ENCODE measurements at regions not wholly inside any gene's neighbourhood (a gene's known extent, or its start where the extent isn't known, plus 50 kb on each side); places are given as distances from the start of the nearest gene placed in this dataset.

DNA sequence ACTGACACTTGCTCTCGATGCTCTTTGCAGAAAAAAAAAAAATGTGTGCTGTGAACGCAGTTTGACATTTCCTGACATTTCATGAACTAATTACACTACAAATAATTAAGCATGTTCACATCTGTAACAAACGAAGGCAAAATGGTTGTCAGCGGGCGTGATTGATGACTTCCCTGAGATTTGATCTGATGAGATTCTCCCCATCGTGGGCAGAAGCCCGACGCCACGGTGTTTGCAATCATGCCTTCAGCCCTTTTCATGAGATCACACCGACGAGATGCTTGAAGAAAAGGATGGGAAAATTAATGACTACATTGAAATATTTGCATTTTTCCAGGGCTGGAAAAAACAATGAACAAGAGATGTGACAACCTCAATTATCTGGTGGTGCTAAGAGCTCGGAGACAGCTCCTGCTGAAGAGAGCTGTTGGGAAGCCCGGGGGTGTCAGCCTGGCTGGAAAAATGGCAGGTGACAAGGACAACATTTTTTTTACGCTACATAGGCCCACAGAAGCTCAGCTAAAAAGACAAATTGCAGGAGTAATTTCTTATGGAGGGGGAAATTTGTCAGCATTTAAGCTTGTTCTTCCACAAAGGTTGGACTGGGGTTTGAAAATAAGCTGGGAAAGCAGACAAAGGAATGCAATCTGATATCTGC is 259.4 kb upstream of the IRX3 start:
- no peak for DNase-seq
- Mint-ChIP-seq H3K4me3 (no peak overlapping the region), H3K27me3 (peaks cover 5% of the 10 kb centered on the region), H3K27ac (no peak overlapping the region), H3K4me1 (no peaks in the 10 kb centered on the region), H3K36me3 (no peaks in the 10 kb centered on the region), H3K9me3 (no peaks in the 10 kb centered on the region)
- CTCF ChIA-PET, result no interaction called here

DNA sequence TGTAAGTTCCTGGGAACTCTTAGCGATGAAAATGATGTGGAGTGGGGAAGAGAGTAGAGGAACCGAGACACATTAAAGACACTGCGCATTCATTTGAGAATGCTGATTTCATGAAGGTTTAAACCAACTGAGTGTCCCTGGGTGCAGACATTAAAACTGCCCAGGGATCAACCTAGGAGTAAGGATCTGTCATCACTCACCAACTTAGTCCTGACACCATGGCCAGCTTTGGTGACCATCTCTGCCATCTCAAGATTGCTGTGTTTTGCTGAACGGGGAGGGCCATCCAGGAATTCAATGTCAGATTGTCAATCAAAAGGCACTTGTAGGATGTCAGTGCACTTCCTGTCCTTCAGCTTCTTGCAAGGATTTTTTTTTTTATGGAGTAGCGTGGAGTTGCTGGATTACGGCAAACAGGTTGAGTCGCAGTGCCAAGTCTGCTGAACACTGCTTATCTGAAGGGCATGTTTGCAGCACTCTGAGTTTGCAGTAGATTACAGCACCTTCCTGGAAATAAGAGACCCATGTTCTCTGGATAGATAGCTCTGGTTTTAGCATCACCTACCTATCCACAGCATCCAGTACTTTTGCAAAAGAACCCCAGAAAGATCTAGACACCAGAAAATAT is 258.1 kb upstream of the IRX3 start:
- CTCF ChIA-PET, result no interaction called here
- no peak overlapping the region for H3K27ac Mint-ChIP-seq
- H3K4me1 Mint-ChIP-seq, result no peaks in the 10 kb centered on the region
- no peak for DNase-seq
- no peaks in the 10 kb centered on the region for H3K36me3 Mint-ChIP-seq
- H3K27me3 Mint-ChIP-seq, result peaks cover 5% of the 10 kb centered on the region
- no peaks in the 10 kb centered on the region for H3K9me3 Mint-ChIP-seq
- H3K4me3 Mint-ChIP-seq, result no peak overlapping the region

DNA sequence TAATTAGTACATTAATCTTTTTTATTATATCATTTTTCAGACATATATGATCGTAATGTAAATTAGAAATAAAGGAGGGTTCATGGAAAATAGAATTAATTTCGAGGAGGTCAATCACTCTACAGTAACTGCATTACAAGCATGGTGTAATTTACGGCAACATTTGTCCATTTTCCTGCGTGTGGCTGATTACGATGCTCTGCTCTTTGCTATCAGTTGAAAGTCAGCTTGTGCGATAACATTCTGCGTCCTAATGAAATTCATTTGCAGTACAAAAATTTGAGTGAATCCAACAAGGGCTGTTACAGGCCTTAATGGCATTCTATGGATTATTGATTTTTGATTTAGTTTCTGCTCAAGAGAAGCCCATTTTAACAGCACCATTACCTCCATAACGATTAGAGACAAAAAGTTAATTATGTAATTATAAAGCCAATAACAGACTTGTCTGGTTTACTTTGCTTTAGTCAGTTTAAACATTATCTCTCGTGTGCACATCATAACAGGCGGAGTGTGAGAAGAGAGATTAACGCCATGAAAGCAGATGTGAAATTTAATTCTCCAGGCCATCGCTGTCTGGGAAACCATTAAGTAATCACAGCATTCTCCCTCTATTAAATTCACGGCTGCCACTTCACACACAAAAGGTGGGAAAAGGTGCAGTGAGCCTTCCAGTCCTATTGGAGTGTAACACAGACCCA is 256.4 kb upstream of the IRX3 start:
- no peak for DNase-seq
- Mint-ChIP-seq H3K36me3 (no peaks in the 10 kb centered on the region), H3K9me3 (no peaks in the 10 kb centered on the region), H3K27ac (no peak overlapping the region), H3K27me3 (peaks cover 5% of the 10 kb centered on the region), H3K4me1 (no peaks in the 10 kb centered on the region), H3K4me3 (no peak overlapping the region)
- CTCF ChIA-PET, result no interaction called here

DNA sequence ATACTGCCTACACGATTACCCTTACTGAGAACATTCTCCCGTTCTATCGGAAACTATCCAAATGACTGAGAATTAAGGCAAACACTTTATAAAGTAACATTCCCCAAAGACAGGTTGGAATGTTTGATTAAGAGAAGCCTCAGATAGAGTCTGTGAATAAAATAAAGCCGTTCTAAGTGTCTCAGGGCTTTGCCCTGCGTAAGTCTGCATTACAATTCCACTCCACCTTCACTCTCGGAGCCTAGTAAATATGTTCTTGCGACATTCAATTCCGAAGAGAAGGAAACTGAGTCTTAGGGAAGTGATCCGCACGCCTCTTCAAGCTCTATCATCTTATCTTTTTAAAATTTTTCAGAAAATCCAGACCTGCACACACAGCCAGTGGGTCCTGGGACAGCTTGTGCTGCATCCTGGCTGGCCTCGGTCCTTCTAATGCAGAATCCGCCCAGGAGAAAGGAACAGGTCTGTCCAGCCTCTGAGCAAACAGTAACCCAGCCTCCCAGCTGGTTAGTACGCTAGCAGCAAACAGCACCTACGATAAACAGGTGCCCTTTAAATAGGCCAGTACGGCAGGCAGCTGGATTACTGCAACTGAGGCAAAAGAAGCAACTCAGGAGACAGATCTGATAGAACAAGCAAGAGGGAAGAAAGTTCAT is 254.1 kb upstream of the IRX3 start:
- no peaks in the 10 kb centered on the region for H3K4me1 Mint-ChIP-seq
- H3K36me3 Mint-ChIP-seq, result no peaks in the 10 kb centered on the region
- H3K27me3 Mint-ChIP-seq, result no peaks in the 10 kb centered on the region
- no peak for DNase-seq
- H3K27ac Mint-ChIP-seq, result no peak overlapping the region
- no peak overlapping the region for H3K4me3 Mint-ChIP-seq
- CTCF ChIA-PET, result no interaction called here
- H3K9me3 Mint-ChIP-seq, result no peaks in the 10 kb centered on the region

DNA sequence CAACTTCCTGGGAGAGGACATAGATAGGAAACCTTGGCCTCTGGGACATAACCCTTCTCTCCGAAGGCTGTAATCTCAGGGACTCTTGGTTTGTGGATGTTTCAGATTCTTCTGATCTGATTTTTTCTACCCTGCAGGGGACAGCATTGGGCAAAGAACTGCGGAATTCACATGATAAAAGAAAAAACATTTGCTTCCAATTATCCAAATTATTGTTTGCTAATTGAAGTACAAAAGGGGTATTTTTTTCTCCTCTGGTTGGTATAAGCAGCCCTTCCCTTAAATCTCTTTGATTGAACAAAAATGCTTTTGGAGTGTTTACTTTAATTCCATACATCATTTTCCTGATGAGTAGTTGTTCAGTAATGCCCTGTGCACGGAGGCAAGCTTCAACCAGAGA is 251.7 kb upstream of the IRX3 start:
- H3K27ac Mint-ChIP-seq, result no peak overlapping the region
- H3K9me3 Mint-ChIP-seq, result no peaks in the 10 kb centered on the region
- no peak for DNase-seq
- H3K4me3 Mint-ChIP-seq, result no peak overlapping the region
- H3K4me1 Mint-ChIP-seq, result no peaks in the 10 kb centered on the region
- CTCF ChIA-PET, result no interaction called here
- H3K36me3 Mint-ChIP-seq, result no peaks in the 10 kb centered on the region
- no peaks in the 10 kb centered on the region for H3K27me3 Mint-ChIP-seq

DNA sequence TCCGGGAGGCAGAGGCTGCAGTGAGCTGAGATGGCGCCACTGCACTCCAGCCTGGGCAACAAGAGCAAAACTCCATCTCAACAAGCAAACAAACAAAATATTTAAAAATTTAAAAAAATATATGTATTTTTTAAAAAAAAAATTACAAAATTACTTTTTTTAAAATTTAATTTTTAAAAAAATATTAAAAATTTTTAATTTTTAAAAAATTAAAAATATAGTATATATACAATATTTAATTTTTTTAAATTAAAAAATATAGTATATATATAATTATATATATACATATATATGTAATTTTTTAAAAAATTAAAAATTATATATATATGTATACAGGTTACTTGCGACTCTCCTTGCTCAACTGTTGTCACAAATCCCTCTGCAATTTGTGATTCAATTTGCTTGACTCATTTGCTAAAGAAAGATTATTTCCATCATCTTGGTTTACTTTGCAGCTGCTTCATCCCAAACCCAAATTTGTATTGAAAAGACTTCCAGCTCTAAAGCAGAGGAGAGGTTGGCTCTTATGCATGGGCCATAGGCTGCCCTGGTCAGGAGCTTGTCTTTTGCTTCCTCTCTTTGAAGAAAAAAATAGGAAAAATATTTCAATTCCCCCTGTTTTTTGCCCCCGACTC is 247.4 kb upstream of the IRX3 start:
- Mint-ChIP-seq H3K9me3 (no peaks in the 10 kb centered on the region), H3K4me3 (no peak overlapping the region), H3K27me3 (no peaks in the 10 kb centered on the region), H3K27ac (no peak overlapping the region), H3K36me3 (no peaks in the 10 kb centered on the region), H3K4me1 (no peaks in the 10 kb centered on the region)
- CTCF ChIA-PET, result no interaction called here
- no peak for DNase-seq

DNA sequence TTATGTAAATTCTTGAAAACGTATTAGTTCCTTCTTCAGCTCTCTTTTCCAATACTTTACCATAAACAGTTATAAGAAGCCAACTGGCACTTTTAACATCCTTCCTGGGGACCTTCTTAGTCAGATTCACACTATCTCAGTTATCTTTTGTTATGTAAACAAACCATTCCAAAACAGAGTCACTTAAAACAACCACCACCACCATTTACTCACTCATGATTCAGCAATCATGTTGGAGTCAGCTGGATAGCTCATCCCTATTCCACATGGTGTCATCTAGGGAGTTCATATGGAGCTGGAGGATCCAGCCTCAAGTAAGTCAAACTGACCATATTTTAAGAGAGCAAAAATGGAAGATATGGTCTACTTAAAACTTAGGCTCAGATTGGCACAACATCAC is 240.3 kb upstream of the IRX3 start:
- H3K4me3 Mint-ChIP-seq, result no peak overlapping the region

DNA sequence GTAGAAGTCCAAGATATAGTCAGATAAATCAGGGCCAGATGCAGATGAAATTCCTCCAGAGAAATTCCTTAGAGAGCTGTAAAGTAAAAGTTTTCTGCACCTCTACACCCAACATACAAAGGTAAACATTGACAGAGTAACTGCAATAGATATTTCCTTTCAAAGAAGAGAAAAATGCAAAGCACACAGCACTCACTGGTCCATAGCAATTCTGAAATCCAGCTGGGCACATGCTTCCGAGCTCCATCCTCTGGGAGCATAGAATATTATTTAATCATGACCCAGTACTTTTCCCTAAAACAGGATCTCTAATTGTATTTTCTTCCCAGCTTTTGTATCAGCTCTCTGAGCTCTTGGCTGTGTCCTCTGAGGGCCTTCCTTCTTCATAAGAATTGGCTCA is 239.5 kb upstream of the IRX3 start:
- no peaks in the 10 kb centered on the region for H3K36me3 Mint-ChIP-seq
- CTCF ChIA-PET, result no interaction called here
- no peak for DNase-seq
- no peak overlapping the region for H3K27ac Mint-ChIP-seq
- no peaks in the 10 kb centered on the region for H3K4me1 Mint-ChIP-seq
- peaks cover 7% of the 10 kb centered on the region for H3K9me3 Mint-ChIP-seq
- H3K4me3 Mint-ChIP-seq, result no peak overlapping the region
- H3K27me3 Mint-ChIP-seq, result no peaks in the 10 kb centered on the region

More for the DNA sequence above, 240.3 kb upstream of the IRX3 start:
- Mint-ChIP-seq H3K4me1 (no peaks in the 10 kb centered on the region), H3K9me3 (peaks cover 7% of the 10 kb centered on the region), H3K27me3 (no peaks in the 10 kb centered on the region), H3K27ac (no peak overlapping the region), H3K36me3 (no peaks in the 10 kb centered on the region)
- DNase-seq, result no peak
- CTCF ChIA-PET, result no interaction called here

DNA sequence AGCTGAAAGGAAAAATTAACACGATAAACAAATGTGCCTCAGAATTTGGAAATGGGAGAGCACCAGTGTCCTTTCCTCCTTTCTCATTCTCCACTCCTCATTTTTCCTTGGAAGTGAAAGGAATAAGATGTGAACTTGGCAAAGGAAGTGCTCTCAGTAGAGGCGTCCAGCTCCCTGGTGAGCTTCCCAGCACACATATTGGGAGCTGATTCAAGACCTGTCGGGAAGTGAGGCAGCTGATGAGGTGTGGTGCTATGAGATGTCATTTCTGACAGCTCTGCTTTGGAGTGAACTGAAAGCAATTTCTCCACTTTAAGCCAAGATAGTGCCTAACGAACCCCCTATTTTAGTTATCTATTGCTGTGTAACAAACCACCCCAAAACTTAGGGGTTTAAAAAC is 238.5 kb upstream of the IRX3 start:
- H3K4me3 Mint-ChIP-seq, result no peak overlapping the region
- CTCF ChIA-PET, result no interaction called here
- no peaks in the 10 kb centered on the region for H3K27me3 Mint-ChIP-seq
- no peaks in the 10 kb centered on the region for H3K4me1 Mint-ChIP-seq
- H3K27ac Mint-ChIP-seq, result no peak overlapping the region
- no peak for DNase-seq
- peaks cover 7% of the 10 kb centered on the region for H3K9me3 Mint-ChIP-seq
- no peaks in the 10 kb centered on the region for H3K36me3 Mint-ChIP-seq

DNA sequence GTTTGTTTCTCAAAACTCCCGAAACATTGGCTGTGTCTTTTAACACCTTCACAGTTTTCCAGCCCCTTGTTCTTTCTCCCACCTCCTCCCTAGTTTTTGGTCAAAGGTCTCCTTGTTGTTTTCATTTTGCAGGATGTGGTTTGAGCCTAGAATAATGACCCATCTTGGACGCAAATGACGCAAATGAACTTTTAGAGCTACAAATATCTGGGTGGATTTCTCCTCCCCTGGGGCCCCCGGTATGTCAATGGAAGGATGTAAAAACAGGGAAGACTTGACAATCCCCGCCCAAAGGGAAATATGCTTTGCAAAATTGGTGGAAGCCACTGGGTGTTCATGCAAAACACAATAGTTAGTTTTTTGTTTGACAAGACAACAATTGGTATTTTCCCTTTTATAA is 236.0 kb upstream of the IRX3 start:
- H3K36me3 Mint-ChIP-seq, result no peaks in the 10 kb centered on the region

DNA sequence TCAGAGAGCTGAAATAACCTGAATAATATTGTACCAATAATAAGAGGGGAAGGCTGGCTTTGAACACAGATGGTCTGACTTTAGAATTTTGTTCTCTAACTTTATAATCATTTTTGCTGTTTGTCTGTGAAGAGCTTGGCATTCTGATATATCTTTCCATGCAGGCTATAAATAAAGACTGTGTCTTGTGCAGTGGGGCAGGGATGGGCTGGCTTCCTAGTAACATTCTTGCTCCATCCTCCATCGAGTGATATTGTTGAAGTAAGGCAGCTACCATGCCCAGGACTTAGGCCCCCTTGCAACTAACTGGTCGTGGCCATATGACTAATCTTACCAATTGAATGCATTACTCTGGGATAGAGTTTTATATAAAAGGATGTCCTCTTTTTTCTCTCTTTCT is 234.7 kb upstream of the IRX3 start:
- CTCF ChIA-PET, result no interaction called here
- Mint-ChIP-seq H3K4me3 (no peak overlapping the region), H3K4me1 (no peaks in the 10 kb centered on the region), H3K36me3 (no peaks in the 10 kb centered on the region), H3K27me3 (no peaks in the 10 kb centered on the region), H3K27ac (no peak overlapping the region), H3K9me3 (peaks cover 7% of the 10 kb centered on the region)
- no peak for DNase-seq

More for the DNA sequence above, 236.0 kb upstream of the IRX3 start:
- Mint-ChIP-seq H3K27ac (no peak overlapping the region), H3K9me3 (peaks cover 7% of the 10 kb centered on the region), H3K4me1 (no peaks in the 10 kb centered on the region), H3K4me3 (no peak overlapping the region), H3K27me3 (no peaks in the 10 kb centered on the region)
- CTCF ChIA-PET, result no interaction called here
- DNase-seq, result no peak

DNA sequence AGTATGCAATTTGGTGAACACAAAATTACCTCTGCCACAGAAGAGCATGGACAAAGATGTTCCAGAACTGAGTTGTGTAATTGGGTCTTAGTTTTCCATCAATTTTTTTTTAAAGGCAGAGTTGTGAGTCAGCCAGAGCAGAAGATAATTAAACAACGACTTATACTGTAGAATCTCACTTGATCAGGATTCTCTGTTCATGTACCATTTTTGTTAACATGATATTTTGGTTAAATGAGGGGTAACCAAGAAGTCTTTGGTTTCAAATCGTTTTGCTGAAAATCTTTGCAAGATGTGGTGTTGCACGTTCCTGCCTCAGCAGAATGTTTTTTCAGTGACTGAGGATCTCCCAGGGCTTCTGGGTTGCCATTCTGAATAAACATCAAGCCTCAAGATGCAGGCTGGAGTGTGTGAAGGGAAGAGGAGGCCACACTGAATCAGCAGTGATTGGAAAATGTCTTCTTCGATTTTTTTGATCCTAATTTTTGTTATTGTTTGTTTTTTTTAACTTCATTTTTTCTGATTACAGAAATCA is 232.6 kb upstream of the IRX3 start:
- no peak overlapping the region for H3K27ac Mint-ChIP-seq
- H3K4me1 Mint-ChIP-seq, result no peaks in the 10 kb centered on the region
- CTCF ChIA-PET, result no interaction called here
- no peaks in the 10 kb centered on the region for H3K27me3 Mint-ChIP-seq
- H3K36me3 Mint-ChIP-seq, result no peaks in the 10 kb centered on the region
- H3K4me3 Mint-ChIP-seq, result no peak overlapping the region
- no peak for DNase-seq
- peaks cover 3% of the 10 kb centered on the region for H3K9me3 Mint-ChIP-seq

DNA sequence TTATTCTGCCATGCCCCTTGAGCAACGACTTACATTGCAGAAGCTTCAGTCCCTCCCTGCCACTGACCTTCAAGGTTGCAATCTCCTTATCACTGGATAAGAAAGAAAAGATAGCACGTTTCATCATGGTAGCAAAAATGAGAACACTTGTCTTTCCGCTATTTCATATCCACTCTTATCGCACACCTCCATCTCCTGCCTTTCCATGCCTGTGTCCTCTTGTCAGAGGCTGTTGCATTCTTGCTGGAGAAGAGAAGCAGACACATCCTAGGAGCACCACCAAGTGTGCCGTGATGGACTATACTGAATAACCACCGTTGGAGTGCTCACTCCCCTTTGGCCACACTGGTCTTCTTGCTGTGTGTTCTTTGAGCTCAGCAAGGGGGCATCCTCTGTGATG is 230.6 kb upstream of the IRX3 start:
- H3K9me3 Mint-ChIP-seq, result peaks cover 3% of the 10 kb centered on the region
- H3K36me3 Mint-ChIP-seq, result no peaks in the 10 kb centered on the region
- no peaks in the 10 kb centered on the region for H3K27me3 Mint-ChIP-seq
- no peaks in the 10 kb centered on the region for H3K4me1 Mint-ChIP-seq
- CTCF ChIA-PET, result no interaction called here
- H3K27ac Mint-ChIP-seq, result no peak overlapping the region
- no peak for DNase-seq
- H3K4me3 Mint-ChIP-seq, result no peak overlapping the region

DNA sequence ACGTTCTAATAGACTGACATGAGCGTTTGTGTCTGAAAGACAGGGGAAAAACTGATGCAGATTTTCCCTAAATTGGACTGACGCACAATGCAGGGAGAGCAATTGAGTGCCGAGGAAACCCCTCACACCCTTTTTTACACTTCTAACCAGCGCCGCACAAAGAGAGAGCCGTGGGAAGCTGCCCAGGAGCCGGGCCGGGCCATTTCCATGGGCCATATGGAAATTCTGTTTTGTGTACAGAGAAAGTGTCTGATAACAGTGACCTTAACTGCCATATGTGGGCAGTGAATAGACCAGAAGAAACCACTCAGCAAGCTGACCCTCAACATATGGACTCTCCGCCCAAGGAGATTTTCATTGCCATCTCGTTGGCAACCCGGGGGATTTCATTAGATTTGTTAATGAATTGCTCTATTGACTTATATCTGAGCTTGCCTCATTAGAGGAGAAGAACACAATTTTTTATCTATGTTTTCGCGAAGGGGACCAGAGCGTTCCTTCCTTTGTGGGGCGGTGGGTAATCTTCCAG is 225.9 kb upstream of the IRX3 start:
- no peaks in the 10 kb centered on the region for H3K27me3 Mint-ChIP-seq
- H3K4me3 Mint-ChIP-seq, result no peak overlapping the region
- H3K27ac Mint-ChIP-seq, result no peak overlapping the region
- no peaks in the 10 kb centered on the region for H3K36me3 Mint-ChIP-seq
- H3K4me1 Mint-ChIP-seq, result no peaks in the 10 kb centered on the region
- CTCF ChIA-PET, result no interaction called here
- DNase-seq, result no peak
- peaks cover 1% of the 10 kb centered on the region for H3K9me3 Mint-ChIP-seq

Measured in activated naive CD4-positive, alpha-beta T cell treated with anti-CD3 and anti-CD28 coated beads, Interleukin-2, amount 10 ng/mL, durations not matched to agents 7 days and 5 days (primary cell).